ENCODE measurements at regions not wholly inside any gene's neighbourhood (a gene's known extent, or its start where the extent isn't known, plus 50 kb on each side); places are given as distances from the start of the nearest gene placed in this dataset.

DNA sequence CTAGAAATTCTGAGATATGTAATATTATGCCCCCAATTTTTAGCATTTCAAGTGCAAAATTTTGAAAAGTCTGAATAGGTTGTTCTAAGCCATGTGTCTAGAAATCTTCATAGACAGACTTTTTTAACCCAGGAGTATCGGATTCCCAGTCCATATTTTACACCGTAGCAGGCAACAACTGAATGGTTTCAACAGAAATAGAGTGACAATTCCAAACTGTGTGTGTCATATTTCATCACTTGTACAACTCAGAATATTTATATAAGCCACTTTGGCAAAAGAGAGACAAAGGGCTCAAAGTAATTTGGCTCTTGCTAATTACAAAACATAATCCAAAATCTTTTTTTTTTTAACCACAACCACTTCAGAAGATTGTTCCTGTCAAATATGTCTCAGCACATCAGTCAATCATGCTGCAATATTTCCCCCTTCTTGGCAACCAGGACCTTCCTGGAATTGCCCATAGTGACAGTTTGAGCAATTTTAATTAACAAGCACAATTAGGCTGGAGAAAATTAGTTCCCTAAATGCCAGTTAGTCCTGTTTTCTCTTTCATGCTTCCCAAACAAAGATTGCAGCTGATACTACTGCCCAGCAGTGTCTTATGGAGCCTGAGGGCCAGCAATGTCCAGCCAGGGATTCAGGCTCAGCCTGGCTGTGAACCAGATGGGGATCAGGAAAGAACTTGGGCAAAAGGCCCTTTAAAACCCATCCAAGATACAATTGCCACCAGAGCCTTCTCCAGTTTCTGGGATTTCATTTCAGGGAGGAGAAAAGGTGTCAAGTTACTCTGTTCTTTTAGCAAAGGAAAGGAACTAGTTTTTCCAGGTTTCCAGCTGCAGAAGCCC is 533.3 kb upstream of the GHITM start:
- Mint-ChIP-seq H3K4me1 (no peaks in the 10 kb centered on the region), H3K27ac (no peak overlapping the region), H3K27me3 (no peaks in the 10 kb centered on the region), H3K9me3 (no peaks in the 10 kb centered on the region), H3K4me3 (no peak overlapping the region), H3K36me3 (no peaks in the 10 kb centered on the region)
- DNase-seq = no peak
- CTCF ChIA-PET = no interaction called here

DNA sequence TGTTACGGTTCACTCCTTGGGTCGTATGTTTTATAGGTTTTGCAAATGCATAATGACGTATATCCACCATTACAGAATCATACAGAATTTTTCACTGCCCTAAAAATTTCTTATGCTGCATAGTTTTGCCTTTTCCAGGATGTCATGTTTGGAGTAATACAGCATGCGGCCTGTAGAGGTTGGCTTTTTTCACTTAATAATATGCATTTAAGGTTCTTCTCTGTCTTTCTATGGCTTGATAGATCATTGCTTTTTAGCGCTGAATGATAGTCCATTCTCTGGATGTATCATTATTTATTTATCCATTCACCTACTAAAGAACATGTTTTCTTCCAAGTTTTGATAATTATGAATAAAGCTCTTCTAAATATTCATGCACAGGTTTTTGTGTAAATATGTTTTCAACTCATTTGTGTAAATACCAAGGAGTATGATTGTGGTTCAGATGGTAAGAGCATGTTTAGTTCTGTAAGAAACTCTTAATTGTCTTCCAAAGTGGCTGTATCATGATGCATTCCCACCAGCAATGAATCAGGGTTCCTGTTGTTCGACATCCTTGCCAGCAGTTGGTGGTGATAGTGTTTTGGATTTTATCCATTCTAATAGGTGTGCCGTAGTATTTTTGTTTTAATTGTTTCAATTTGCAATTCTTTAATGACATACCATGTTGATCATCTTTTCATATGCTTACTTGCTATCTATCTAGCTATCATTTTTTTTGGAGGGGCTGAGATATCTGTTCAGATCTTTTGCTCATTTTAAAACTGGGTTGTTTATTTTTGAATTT is 531.2 kb upstream of the GHITM start:
- no peak overlapping the region for H3K4me3 Mint-ChIP-seq
- no peak overlapping the region for H3K27ac Mint-ChIP-seq
- no peaks in the 10 kb centered on the region for H3K4me1 Mint-ChIP-seq
- CTCF ChIA-PET = no interaction called here
- no peaks in the 10 kb centered on the region for H3K9me3 Mint-ChIP-seq
- DNase-seq = no peak
- H3K27me3 Mint-ChIP-seq = no peaks in the 10 kb centered on the region
- H3K36me3 Mint-ChIP-seq = no peaks in the 10 kb centered on the region

GRCh38 chr10:83612050-83612449 is 527.3 kb upstream of the GHITM start:
- CTCF ChIA-PET = no interaction called here
- Mint-ChIP-seq H3K27ac (no peak overlapping the region), H3K27me3 (no peaks in the 10 kb centered on the region), H3K36me3 (no peaks in the 10 kb centered on the region), H3K4me3 (no peak overlapping the region), H3K4me1 (no peaks in the 10 kb centered on the region), H3K9me3 (peaks cover 3% of the 10 kb centered on the region)
- no peak for DNase-seq

- no peaks in the 10 kb centered on the region for H3K36me3 Mint-ChIP-seq
Observed at GRCh38 chr10:83612746-83613145, 526.6 kb upstream of the GHITM start.

DNA sequence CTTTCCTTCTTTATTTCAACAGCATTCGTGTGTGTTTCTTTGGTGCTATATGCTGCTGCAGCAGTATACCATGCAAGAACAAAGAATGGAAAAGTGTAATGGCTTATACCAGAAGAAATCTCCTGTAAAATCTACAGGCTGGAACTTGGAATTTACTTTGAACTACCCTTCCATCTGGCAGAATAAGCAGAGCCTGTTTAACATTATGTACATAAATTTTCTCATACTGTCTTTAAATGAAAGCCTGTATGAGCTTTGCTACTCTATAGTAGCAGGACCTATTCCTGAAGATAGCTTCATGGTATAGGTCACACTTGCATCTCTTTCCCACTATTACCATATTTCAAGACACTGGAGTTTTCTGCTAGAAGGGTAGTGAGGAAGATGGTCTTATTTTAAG is 522.1 kb upstream of the GHITM start:
- CTCF ChIA-PET = no interaction called here
- no peak for DNase-seq
- no peak overlapping the region for H3K27ac Mint-ChIP-seq
- H3K27me3 Mint-ChIP-seq = no peaks in the 10 kb centered on the region
- no peaks in the 10 kb centered on the region for H3K36me3 Mint-ChIP-seq
- H3K4me1 Mint-ChIP-seq = no peaks in the 10 kb centered on the region
- H3K9me3 Mint-ChIP-seq = peaks cover 3% of the 10 kb centered on the region
- no peak overlapping the region for H3K4me3 Mint-ChIP-seq

More at GRCh38 chr10:83612746-83613145, 526.6 kb upstream of the GHITM start:
- H3K4me1 Mint-ChIP-seq = no peaks in the 10 kb centered on the region
- no peak overlapping the region for H3K4me3 Mint-ChIP-seq
- H3K27me3 Mint-ChIP-seq = no peaks in the 10 kb centered on the region
- CTCF ChIA-PET = no interaction called here
- H3K27ac Mint-ChIP-seq = no peak overlapping the region
- DNase-seq = no peak
- H3K9me3 Mint-ChIP-seq = peaks cover 3% of the 10 kb centered on the region

DNA sequence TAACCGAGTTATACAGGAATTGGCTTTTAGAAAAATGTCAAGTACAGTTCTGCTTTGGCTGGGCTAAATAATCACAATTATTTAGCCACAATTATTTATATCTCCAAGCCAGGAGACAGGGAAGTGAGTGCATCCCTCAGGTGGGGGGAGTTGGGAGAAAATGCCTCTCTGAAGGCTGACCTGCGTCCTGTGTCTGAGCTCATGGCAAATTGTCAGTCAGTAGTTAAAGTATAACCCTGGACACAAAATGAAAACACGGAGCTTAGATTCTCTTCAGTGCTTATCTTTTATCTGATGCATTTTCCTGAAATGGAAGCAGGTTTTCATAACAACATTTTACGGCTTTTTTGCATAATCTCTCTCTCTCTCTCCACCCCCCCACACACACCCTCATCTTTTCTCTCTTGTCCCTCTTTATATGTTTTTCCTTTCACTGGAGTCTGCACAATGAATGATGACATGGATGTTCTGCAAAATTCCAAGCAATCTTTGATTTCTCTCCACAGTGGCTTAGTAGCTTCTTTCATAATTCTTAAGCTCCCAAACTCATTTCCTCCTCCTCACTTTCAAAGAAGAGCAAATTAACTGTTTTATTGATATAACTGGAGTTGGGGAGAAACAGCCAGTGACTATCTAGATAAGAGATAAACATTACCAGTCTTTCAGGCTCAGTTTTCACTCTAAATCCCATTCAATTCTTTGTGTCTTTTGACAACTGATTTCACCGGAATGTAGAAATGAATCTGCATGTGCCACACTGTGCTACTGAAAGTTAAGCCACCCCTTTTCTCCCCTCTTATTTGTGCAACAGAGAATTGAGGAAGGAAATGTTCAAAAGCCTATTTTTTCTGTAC is 521.4 kb upstream of the GHITM start:
- Mint-ChIP-seq H3K9me3 (peaks cover 3% of the 10 kb centered on the region), H3K36me3 (no peaks in the 10 kb centered on the region), H3K27ac (no peak overlapping the region), H3K4me1 (no peaks in the 10 kb centered on the region), H3K4me3 (no peak overlapping the region), H3K27me3 (no peaks in the 10 kb centered on the region)
- DNase-seq = no peak
- CTCF ChIA-PET = no interaction called here

- H3K4me3 Mint-ChIP-seq = no peak overlapping the region
- CTCF ChIA-PET = no interaction called here
- no peaks in the 10 kb centered on the region for H3K4me1 Mint-ChIP-seq
- no peak overlapping the region for H3K27ac Mint-ChIP-seq
- H3K36me3 Mint-ChIP-seq = no peaks in the 10 kb centered on the region
- no peaks in the 10 kb centered on the region for H3K27me3 Mint-ChIP-seq
- DNase-seq = no peak
- peaks cover 4% of the 10 kb centered on the region for H3K9me3 Mint-ChIP-seq
Observed at GRCh38 chr10:83625831-83626360, 513.4 kb upstream of the GHITM start.

DNA sequence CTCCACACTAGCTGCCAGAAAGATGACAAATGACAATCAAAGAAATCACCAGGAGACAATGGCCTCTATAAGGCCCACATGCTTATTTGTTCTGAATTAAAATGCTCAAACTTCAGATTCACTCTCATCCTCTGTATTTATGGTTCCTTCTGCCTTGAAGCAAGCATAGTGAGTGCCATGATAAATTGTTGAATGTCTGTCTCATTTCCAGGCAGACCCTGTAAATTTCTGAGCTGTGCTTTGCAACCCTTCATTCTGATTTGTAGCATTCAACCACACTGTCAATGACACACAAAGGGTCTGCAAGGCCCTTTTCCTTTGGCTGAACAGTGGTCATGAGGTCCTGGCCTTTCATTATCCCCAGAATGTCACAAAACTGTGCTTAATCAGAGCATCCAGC is 506.6 kb upstream of the GHITM start:
- H3K9me3 Mint-ChIP-seq = peaks cover 8% of the 10 kb centered on the region
- no peaks in the 10 kb centered on the region for H3K36me3 Mint-ChIP-seq
- no peaks in the 10 kb centered on the region for H3K4me1 Mint-ChIP-seq
- CTCF ChIA-PET = no interaction called here
- no peak overlapping the region for H3K4me3 Mint-ChIP-seq
- no peak for DNase-seq
- no peak overlapping the region for H3K27ac Mint-ChIP-seq
- no peaks in the 10 kb centered on the region for H3K27me3 Mint-ChIP-seq

DNA sequence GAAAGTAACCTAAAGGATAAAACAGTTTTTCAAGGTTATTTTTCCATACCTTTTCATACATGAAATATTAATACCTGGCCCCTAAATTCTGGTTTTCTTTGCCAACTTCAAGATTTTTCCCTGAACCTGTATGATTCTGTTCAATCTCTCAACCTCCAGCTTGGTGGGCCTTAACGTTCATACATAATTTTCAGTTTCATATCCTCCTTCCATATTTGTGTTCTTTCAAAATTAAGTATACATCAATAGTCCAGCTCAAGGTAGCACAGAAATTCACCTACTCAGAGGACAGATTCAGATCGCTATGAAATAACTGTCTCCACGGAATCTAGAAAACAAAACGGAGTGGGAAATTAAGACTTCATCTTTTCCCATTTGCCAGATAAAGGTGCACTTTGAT is 505.8 kb upstream of the GHITM start:
- Mint-ChIP-seq H3K36me3 (no peaks in the 10 kb centered on the region), H3K27ac (no peak overlapping the region), H3K27me3 (no peaks in the 10 kb centered on the region), H3K4me3 (no peak overlapping the region), H3K9me3 (peaks cover 8% of the 10 kb centered on the region), H3K4me1 (no peaks in the 10 kb centered on the region)
- DNase-seq = no peak
- CTCF ChIA-PET = no interaction called here

DNA sequence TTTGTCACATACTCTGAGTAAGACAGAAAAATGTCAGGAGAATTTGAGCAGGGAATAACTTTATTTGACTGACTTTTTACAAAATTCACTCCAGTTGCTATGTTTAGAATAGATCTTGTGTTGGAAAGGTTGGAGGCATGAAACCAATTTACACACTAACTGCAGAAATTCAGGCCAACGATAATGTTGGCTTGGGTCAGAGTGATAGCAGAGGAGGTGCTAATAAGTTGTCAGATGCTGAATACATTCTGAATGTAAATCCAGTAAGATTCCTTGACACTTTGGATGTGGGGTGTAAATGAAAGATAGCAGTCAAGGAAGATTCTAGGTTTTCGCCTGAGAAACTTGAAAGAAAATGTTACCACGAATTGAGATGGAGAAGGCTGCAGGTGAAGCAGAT is 502.5 kb upstream of the GHITM start:
- Mint-ChIP-seq H3K27me3 (no peaks in the 10 kb centered on the region), H3K36me3 (no peaks in the 10 kb centered on the region), H3K4me1 (no peaks in the 10 kb centered on the region), H3K27ac (no peak overlapping the region), H3K4me3 (no peak overlapping the region), H3K9me3 (peaks cover 5% of the 10 kb centered on the region)
- CTCF ChIA-PET = no interaction called here
- no peak for DNase-seq

- Mint-ChIP-seq H3K36me3 (no peaks in the 10 kb centered on the region), H3K9me3 (peaks cover 2% of the 10 kb centered on the region), H3K27me3 (no peaks in the 10 kb centered on the region), H3K4me3 (no peak overlapping the region), H3K4me1 (no peaks in the 10 kb centered on the region), H3K27ac (no peak overlapping the region)
- no peak for DNase-seq
- CTCF ChIA-PET = no interaction called here
Observed at GRCh38 chr10:83647526-83647925, 491.8 kb upstream of the GHITM start.

- CTCF ChIA-PET = no interaction called here
- Mint-ChIP-seq H3K4me1 (no peaks in the 10 kb centered on the region), H3K36me3 (no peaks in the 10 kb centered on the region), H3K27me3 (no peaks in the 10 kb centered on the region), H3K9me3 (peaks cover 2% of the 10 kb centered on the region), H3K27ac (no peak overlapping the region), H3K4me3 (no peak overlapping the region)
- no peak for DNase-seq
Observed at GRCh38 chr10:83648201-83648600, 491.1 kb upstream of the GHITM start.

- H3K27ac Mint-ChIP-seq = no peak overlapping the region
- CTCF ChIA-PET = no interaction called here
- H3K27me3 Mint-ChIP-seq = no peaks in the 10 kb centered on the region
- no peaks in the 10 kb centered on the region for H3K4me1 Mint-ChIP-seq
- no peak overlapping the region for H3K4me3 Mint-ChIP-seq
- H3K9me3 Mint-ChIP-seq = peaks cover 2% of the 10 kb centered on the region
- H3K36me3 Mint-ChIP-seq = no peaks in the 10 kb centered on the region
- DNase-seq = no peak
Observed at GRCh38 chr10:83649471-83649870, 489.8 kb upstream of the GHITM start.

- no peaks in the 10 kb centered on the region for H3K27me3 Mint-ChIP-seq
- no peaks in the 10 kb centered on the region for H3K36me3 Mint-ChIP-seq
- H3K27ac Mint-ChIP-seq = no peak overlapping the region
- DNase-seq = no peak
- CTCF ChIA-PET = no interaction called here
- H3K9me3 Mint-ChIP-seq = peaks cover 3% of the 10 kb centered on the region
- H3K4me3 Mint-ChIP-seq = no peak overlapping the region
- H3K4me1 Mint-ChIP-seq = no peaks in the 10 kb centered on the region
Observed at GRCh38 chr10:83654689-83655088, 484.6 kb upstream of the GHITM start.

Measured in activated naive CD4-positive, alpha-beta T cell treated with anti-CD3 and anti-CD28 coated beads, Interleukin-2, amount 10 ng/mL, durations not matched to agents 7 days and 5 days (primary cell).